GM13976 (cell line): ENCODE measurements at regions not wholly inside any gene's neighbourhood (a gene's known extent, or its start where the extent isn't known, plus 50 kb on each side); places are given as distances from the start of the nearest gene placed in this dataset.
"Not testable (repeated sequence)": the region's sequence is repeated elsewhere in the genome, so short reads cannot be mapped to it uniquely, and the experiment has no call there.

Source experiments
- DNase-seq: peaks from one replicate; pipeline ENCODE4 v3.0.0; 2012; ENCODE audit warnings: low spot score
- in situ Hi-C: fragments of 300-500 bp; cut with MboI; formaldehyde crosslinking; loops from one replicate; pipeline ENCODE4 v1.12.0; 2022; ENCODE audit warnings: low sequenced_read_pairs, mixed read lengths, inconsistent platforms; ENCODE audit not compliant: unreplicated experiment
- TF ChIP-seq, protein P1 (sequence below): IDR thresholded peaks from 2 replicates; pipeline ENCODE4 v1.5.1; 2012; ENCODE audit warnings: borderline replicate concordance, mild to moderate bottlenecking; ENCODE audit not compliant: insufficient read depth; ENCODE audit errors: extremely low read depth, missing control alignments, control extremely low read depth

DNA sequence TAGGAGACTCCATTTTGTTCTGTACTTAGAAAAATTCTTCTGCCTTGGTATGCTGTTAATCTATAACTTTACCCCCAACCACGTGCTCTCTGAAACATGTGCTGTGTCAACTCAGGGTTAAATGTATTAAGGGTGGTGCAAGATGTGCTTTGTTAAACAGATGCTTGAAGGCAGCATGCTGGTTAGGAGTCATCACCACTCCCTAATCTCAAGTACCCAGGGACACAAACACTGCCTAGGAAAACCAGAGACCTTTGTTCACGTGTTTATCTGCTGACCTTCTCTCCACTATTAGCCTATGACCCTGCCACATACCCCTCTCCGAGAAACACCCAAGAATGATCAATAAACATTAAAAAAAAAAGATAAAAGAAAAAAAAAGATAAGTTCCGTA is 93.0 kb upstream of the ZNF519 start:
- DNase-seq, in situ Hi-C loops: not testable (repeated sequence)

DNA sequence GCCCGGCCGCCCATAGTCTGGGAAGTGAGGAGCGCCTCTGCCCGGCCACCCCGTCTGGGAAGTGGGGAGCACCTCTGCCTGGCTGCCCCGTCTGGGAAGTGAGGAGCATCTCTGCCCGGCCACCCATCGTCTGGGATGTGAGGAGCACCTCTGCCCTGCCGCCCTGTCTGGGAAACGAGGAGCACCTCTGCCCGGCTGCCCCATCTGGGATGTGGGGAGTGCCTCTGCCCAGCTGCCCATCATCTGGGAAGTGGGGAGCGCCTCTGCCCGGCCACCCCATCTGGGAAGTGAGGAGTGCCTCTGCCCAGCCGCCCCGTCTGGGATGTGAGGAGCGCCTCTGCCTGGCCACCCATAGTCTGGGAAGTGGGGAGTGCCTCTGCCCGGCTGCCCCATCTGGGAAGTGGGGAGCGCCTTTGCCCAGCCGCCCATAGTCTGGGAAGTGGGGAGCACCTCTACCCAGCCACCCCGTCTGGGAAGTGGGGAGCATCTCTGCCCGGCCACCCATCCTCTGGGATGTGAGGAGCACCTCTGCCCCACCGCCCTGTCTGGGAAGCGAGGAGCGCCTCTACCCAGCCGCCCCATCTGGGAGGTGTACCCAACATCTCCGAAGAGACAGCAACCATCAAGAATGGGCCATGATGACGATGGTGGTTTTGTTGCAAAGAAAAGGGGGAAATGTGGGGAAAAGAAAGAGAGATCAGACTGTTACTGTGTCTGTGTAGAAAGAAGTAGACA is 92.5 kb upstream of the ZNF519 start:
- in situ Hi-C loops, DNase-seq: not testable (repeated sequence)

DNA sequence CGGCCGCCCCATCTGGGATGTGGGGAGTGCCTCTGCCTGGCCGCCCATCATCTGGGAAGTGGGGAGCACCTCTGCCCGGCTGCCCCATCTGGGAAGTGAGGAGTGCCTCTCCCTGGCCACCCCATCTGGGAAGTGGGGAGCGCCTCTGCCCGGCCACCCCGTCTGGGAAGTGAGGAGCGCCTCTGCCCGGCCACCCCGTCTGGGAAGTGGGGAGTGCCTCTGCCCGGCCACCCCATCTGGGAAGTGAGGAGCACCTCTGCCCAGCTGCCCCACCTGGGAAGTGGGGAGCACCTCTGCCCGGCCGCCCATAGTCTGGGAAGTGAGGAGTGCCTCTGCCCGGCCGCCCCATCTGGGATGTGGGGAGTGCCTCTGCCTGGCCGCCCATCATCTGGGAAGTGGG is 91.7 kb upstream of the ZNF519 start:
- DNase-seq, in situ Hi-C loops: not testable (repeated sequence)

DNA sequence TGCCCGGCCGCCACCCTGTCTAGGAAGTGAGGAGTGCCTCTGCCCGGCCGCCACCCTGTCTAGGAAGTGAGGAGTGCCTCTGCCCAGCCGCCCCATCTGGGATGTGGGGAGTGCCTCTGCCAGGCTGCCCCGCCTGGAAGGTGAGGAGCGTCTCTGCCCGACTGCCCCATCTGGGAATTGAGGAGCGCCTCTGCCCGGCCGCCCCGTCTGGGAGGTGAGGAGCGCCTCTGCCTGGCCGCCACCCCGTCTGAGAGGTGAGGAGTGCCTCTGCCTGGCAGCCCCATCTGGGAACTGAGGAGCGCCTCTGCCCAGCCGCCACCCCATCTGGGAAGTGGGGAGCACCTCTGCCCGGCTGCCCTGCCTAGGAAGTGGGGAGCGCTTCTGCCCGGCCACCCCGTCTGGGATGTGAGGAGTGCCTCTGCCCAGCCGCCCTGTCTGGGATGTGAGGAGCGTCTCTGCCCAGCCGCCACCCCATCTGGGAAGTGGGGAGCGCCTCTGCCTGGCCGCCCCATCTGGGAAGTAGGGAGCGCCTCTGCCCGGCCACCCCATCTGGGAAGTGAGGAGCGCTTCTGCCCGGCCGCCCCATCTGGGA is 91.1 kb upstream of the ZNF519 start:
- in situ Hi-C loops, DNase-seq: not testable (repeated sequence)

DNA sequence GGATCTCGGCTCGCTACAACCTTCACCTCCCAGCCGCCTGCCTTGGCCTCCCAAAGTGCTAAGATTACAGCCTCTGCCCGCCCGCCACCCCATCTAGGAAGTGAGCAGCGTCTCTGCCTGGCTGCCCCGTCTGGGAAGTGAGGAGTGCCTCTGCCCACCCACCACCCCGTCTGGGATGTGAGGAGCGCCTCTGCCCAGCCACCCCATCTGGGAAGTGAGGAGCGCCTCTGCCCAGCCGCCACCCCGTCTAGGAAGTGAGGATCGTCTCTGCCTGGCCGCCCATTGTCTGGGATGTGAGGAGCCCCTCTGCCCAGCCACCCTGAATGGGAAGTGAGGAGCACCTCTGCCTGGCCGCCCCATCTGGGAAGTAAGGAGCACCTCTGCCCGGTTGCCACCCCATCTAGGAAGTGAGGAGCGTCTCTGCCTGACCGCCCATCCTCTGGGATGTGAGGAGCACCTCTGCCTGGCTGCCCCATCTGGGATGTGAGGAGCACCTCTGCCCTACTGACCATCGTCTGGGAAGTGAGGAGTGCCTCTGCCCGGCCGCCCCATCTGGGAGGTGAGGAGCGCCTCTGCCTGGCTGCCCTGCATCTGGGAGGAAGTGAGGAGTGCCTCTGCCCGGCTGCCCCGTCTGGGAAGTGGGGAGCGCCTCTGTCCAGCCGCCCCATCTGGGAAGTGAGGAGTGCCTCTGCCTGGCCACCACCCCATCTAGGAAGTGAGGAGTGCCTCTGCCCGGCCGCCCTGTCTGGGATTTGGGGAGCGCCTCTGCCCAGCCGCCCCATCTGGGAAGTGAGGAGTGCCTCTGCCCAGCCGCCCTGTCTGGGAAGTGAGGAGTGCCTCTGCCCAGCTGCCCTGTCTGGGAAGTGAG is 90.4 kb upstream of the ZNF519 start:
- DNase-seq, in situ Hi-C loops: not testable (repeated sequence)

DNA sequence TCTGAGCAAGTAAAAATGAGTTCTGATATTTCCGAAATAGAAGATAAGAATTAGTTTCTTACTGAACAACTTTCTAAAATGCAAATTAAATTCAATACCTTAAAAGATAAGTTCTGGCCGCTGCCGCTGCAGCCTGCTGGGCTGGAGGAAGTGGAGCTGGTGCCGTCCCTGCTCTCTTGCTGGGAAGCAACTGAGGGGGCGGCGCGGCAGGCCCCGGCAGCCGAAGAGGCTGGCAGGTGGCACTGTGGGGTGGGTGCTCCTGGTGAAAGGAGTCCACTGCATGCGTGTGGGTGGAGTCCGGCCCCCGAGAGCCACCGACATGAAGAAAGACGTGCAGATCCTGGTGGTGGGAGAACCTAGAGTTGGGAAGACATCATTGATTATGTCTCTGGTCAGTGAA is 89.5 kb upstream of the ZNF519 start:
- in situ Hi-C loops, result no loop called here
- TF ChIP-seq, protein P1, sequence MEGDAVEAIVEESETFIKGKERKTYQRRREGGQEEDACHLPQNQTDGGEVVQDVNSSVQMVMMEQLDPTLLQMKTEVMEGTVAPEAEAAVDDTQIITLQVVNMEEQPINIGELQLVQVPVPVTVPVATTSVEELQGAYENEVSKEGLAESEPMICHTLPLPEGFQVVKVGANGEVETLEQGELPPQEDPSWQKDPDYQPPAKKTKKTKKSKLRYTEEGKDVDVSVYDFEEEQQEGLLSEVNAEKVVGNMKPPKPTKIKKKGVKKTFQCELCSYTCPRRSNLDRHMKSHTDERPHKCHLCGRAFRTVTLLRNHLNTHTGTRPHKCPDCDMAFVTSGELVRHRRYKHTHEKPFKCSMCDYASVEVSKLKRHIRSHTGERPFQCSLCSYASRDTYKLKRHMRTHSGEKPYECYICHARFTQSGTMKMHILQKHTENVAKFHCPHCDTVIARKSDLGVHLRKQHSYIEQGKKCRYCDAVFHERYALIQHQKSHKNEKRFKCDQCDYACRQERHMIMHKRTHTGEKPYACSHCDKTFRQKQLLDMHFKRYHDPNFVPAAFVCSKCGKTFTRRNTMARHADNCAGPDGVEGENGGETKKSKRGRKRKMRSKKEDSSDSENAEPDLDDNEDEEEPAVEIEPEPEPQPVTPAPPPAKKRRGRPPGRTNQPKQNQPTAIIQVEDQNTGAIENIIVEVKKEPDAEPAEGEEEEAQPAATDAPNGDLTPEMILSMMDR, result no peak
- DNase-seq, result peak; percentile 6

DNA sequence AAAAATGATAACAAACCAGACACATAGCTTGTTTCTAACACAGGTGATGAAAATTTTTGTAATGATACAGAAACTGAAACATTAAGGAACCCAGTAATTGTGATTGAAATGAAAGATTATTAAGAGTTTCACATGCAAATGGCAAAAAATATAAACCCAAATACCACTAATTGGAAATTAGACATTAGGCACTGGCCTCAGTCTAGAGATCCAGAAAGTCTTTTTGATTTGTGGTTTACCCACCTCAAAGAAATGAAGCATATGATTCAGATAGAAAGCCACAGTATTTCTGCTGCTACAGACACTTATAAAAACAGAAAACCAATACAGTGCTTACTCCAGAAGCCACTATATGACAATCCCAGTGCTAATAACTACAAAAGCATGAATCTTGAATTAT is 83.7 kb upstream of the ZNF519 start:
- DNase-seq, in situ Hi-C loops: not testable (repeated sequence)

DNA sequence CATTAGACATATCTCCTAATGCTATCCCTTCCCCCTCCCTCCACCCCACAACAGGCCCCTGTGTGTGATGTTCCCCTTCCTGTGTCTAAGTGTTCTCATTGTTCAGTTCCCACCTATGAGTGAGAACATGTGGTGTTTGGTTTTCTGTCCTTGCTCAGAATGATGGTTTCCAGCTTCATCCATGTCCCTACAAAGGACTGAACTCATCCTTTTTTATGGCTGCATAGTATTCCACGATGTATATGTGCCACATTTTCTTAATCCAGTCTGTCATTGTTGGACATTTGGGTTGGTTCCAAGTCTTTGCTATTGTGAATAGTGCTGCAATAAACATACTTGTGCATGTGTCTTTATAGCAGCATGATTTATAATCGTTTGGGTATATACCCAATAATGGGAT is 71.2 kb upstream of the ZNF519 start:
- in situ Hi-C loops, DNase-seq: not testable (repeated sequence)

DNA sequence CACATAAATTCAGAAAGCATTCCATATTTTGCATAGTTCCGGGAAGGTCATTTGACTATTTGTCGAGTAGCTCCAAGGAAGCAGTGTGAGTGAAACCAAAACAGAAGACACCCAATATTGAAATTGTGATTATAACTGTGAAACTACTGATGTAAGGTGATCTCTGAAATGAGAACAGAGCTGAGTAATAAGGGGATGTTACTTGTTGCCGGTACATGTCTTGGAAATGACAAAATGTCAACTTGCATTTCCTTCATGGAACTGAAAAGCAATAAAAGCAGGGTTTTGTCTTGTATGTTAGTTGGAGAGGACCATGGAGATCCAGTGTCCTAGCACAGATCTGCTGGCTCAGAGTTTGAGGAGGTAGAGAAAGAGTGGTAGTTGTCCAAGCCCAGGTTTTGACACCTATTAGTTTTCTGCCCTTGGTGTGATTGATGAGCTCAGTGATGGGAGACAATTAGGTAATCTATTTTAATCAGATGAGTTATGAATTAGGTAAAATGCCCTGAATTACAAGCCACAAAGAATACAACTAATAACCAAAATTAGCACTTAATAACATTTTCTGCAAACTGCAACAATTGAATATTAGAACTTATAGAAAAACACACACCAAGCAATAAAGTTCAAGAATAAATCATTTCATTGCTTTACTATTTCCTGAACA is 58.7 kb upstream of the ZNF519 start:
- DNase-seq, in situ Hi-C loops: not testable (repeated sequence)

DNA sequence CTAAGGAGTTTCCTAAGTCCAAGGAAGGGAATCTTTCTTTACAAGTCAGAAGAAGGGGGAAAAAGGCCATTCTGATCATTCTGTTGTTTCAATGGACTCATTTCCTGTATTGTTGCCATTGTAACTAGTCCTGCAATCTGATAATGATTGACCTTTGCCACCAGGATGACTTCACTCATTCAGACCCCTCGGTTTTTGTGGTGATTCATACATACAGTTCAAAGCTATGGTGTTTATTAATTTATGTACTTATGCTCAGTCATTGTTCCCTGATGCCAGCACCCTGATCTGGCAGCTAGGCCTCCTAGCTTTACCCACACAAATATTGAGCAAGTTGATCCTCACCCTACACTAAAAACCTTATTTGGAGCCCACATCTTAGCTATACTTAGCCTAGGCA is 57.6 kb upstream of the ZNF519 start:
- DNase-seq, result no peak
- TF ChIP-seq, protein P1, result no peak
- in situ Hi-C loops, result no loop called here

DNA sequence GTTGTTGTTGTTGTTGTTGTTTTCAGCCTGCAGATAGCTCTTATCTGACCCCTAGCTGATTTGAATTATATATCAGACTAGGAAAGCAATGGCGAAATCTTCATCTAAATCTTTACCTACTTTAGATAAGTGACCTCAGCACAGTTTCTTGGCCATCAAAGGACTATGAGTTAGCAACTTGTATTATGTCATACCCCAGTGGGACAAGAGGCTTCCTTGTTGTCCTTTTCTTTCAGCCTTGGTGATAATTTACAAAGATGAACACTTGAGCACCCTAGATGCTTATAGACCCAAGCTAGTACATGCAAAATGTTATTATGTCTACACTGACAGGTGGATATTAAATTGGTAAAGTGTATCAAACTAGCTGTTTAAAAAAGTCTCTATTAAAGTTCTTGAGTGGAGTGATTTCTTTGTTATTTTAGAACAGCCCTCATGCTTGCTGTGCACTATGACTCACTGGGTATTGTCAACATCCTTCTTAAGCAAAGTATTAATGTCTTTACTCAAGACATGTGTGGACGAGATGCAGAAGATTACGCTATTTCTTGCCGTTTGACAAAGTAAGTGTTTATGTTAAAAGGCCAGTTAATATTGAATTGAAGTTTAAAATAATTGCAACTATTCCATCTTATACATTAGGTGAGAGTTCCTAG is 56.6 kb upstream of the ZNF519 start:
- in situ Hi-C loops, DNase-seq: not testable (repeated sequence)
